ENCODE measurements at regions not wholly inside any gene's neighbourhood (a gene's known extent, or its start where the extent isn't known, plus 50 kb on each side); places are given as distances from the start of the nearest gene placed in this dataset.

GRCh38 chr7:155930061-155930460 lies 117.8 kb upstream of the SHH start:
- Histone ChIP-seq H3K9ac (ENCODE audit: insufficient read length, low read depth) (no peak overlapping the region), H3K4me1 (ENCODE audit: insufficient read depth, insufficient read length) (no peaks in the 10 kb centered on the region), H3K36me3 (ENCODE audit: insufficient read depth, insufficient read length, low read length) (no peaks in the 10 kb centered on the region), H3K9me3 (ENCODE audit: insufficient read depth, low read length) (no peaks in the 10 kb centered on the region), H3K27me3 (ENCODE audit: insufficient read depth, insufficient read length) (no peaks in the 10 kb centered on the region), H3K4me3 (ENCODE audit: insufficient read length, low read depth) (no peak overlapping the region)
- no peak for TF ChIP-seq SUZ12 (IDR thresholded peaks at IDR 0.05; ENCODE audit: extremely low read depth, insufficient read depth, insufficient read length)
- no peak for TF ChIP-seq YY1 (IDR thresholded peaks at IDR 0.05; ENCODE audit: insufficient read depth, insufficient read length)
- no peak for TF ChIP-seq ZNF274 (IDR thresholded peaks at IDR 0.05; ENCODE audit: low read depth, low read length)
- DNase-seq (ENCODE audit: low read depth, low spot score) = no peak

- no peak for TF ChIP-seq YY1 (IDR thresholded peaks at IDR 0.05; ENCODE audit: insufficient read depth, insufficient read length)
- no peak for TF ChIP-seq SUZ12 (IDR thresholded peaks at IDR 0.05; ENCODE audit: extremely low read depth, insufficient read depth, insufficient read length)
- TF ChIP-seq ZNF274 (IDR thresholded peaks at IDR 0.05; ENCODE audit: low read depth, low read length) = no peak
- Histone ChIP-seq H3K9ac (ENCODE audit: insufficient read length, low read depth) (no peak overlapping the region), H3K4me1 (ENCODE audit: insufficient read depth, insufficient read length) (no peaks in the 10 kb centered on the region), H3K4me3 (ENCODE audit: insufficient read length, low read depth) (no peak overlapping the region), H3K27me3 (ENCODE audit: insufficient read depth, insufficient read length) (no peaks in the 10 kb centered on the region), H3K36me3 (ENCODE audit: insufficient read depth, insufficient read length, low read length) (no peaks in the 10 kb centered on the region), H3K9me3 (ENCODE audit: insufficient read depth, low read length) (no peaks in the 10 kb centered on the region)
- no peak for DNase-seq (ENCODE audit: low read depth, low spot score)
Observed at GRCh38 chr7:155928583-155928982, 116.3 kb upstream of the SHH start.

GRCh38 chr7:155927905-155928304 lies 115.6 kb upstream of the SHH start:
- Histone ChIP-seq H3K9me3 (ENCODE audit: insufficient read depth, low read length) (no peaks in the 10 kb centered on the region), H3K36me3 (ENCODE audit: insufficient read depth, insufficient read length, low read length) (no peaks in the 10 kb centered on the region), H3K27me3 (ENCODE audit: insufficient read depth, insufficient read length) (no peaks in the 10 kb centered on the region), H3K9ac (ENCODE audit: insufficient read length, low read depth) (no peak overlapping the region), H3K4me3 (ENCODE audit: insufficient read length, low read depth) (no peak overlapping the region), H3K4me1 (ENCODE audit: insufficient read depth, insufficient read length) (no peaks in the 10 kb centered on the region)
- no peak for DNase-seq (ENCODE audit: low read depth, low spot score)
- TF ChIP-seq YY1 (IDR thresholded peaks at IDR 0.05; ENCODE audit: insufficient read depth, insufficient read length) (no peak), ZNF274 (IDR thresholded peaks at IDR 0.05; ENCODE audit: low read depth, low read length) (no peak), SUZ12 (IDR thresholded peaks at IDR 0.05; ENCODE audit: extremely low read depth, insufficient read depth, insufficient read length) (no peak)

GRCh38 chr7:155925682-155926081 lies 113.4 kb upstream of the SHH start:
- H3K4me3 ChIP-seq (ENCODE audit: insufficient read length, low read depth) = no peak overlapping the region
- no peak for DNase-seq (ENCODE audit: low read depth, low spot score)
- no peaks in the 10 kb centered on the region for H3K27me3 ChIP-seq (ENCODE audit: insufficient read depth, insufficient read length)
- TF ChIP-seq YY1 (IDR thresholded peaks at IDR 0.05; ENCODE audit: insufficient read depth, insufficient read length) (no peak), SUZ12 (IDR thresholded peaks at IDR 0.05; ENCODE audit: extremely low read depth, insufficient read depth, insufficient read length) (no peak)
- H3K9ac ChIP-seq (ENCODE audit: insufficient read length, low read depth) = no peak overlapping the region
- peaks cover 3% of the 10 kb centered on the region for H3K4me1 ChIP-seq (ENCODE audit: insufficient read depth, insufficient read length)
- H3K9me3 ChIP-seq (ENCODE audit: insufficient read depth, low read length) = no peaks in the 10 kb centered on the region
- no peaks in the 10 kb centered on the region for H3K36me3 ChIP-seq (ENCODE audit: insufficient read depth, insufficient read length, low read length)

- no peak for DNase-seq (ENCODE audit: low read depth, low spot score)
- H3K27me3 ChIP-seq (ENCODE audit: insufficient read depth, insufficient read length) = no peaks in the 10 kb centered on the region
Observed at GRCh38 chr7:155922067-155922816, 110.0 kb upstream of the SHH start.

GRCh38 chr7:155921804-155922066 lies 109.5 kb upstream of the SHH start:
- H3K9me3 ChIP-seq (ENCODE audit: insufficient read depth, low read length) = no peaks in the 10 kb centered on the region
- H3K27me3 ChIP-seq (ENCODE audit: insufficient read depth, insufficient read length) = no peaks in the 10 kb centered on the region
- peaks cover 3% of the 10 kb centered on the region for H3K4me1 ChIP-seq (ENCODE audit: insufficient read depth, insufficient read length)
- DNase-seq (ENCODE audit: low read depth, low spot score) = no peak
- no peak overlapping the region for H3K4me3 ChIP-seq (ENCODE audit: insufficient read length, low read depth)
- H3K9ac ChIP-seq (ENCODE audit: insufficient read length, low read depth) = no peak overlapping the region
- no peak for TF ChIP-seq SUZ12 (IDR thresholded peaks at IDR 0.05; ENCODE audit: extremely low read depth, insufficient read depth, insufficient read length)
- no peak for TF ChIP-seq YY1 (IDR thresholded peaks at IDR 0.05; ENCODE audit: insufficient read depth, insufficient read length)
- TF ChIP-seq ZNF274 (IDR thresholded peaks at IDR 0.05; ENCODE audit: low read depth, low read length) = no peak
- no peaks in the 10 kb centered on the region for H3K36me3 ChIP-seq (ENCODE audit: insufficient read depth, insufficient read length, low read length)

More at GRCh38 chr7:155922067-155922816, 110.0 kb upstream of the SHH start:
- Histone ChIP-seq H3K4me3 (ENCODE audit: insufficient read length, low read depth) (no peak overlapping the region), H3K4me1 (ENCODE audit: insufficient read depth, insufficient read length) (peaks cover 3% of the 10 kb centered on the region), H3K9me3 (ENCODE audit: insufficient read depth, low read length) (no peaks in the 10 kb centered on the region), H3K9ac (ENCODE audit: insufficient read length, low read depth) (no peak overlapping the region), H3K36me3 (ENCODE audit: insufficient read depth, insufficient read length, low read length) (no peaks in the 10 kb centered on the region)
- TF ChIP-seq YY1 (IDR thresholded peaks at IDR 0.05; ENCODE audit: insufficient read depth, insufficient read length) (no peak), SUZ12 (IDR thresholded peaks at IDR 0.05; ENCODE audit: extremely low read depth, insufficient read depth, insufficient read length) (no peak), ZNF274 (IDR thresholded peaks at IDR 0.05; ENCODE audit: low read depth, low read length) (no peak)

- no peak for DNase-seq (ENCODE audit: low read depth, low spot score)
Observed at GRCh38 chr7:155921086-155921803, 109.0 kb upstream of the SHH start.

More at GRCh38 chr7:155921086-155921803, 109.0 kb upstream of the SHH start:
- no peaks in the 10 kb centered on the region for H3K9me3 ChIP-seq (ENCODE audit: insufficient read depth, low read length)
- TF ChIP-seq YY1 (IDR thresholded peaks at IDR 0.05; ENCODE audit: insufficient read depth, insufficient read length) (no peak), ZNF274 (IDR thresholded peaks at IDR 0.05; ENCODE audit: low read depth, low read length) (no peak), SUZ12 (IDR thresholded peaks at IDR 0.05; ENCODE audit: extremely low read depth, insufficient read depth, insufficient read length) (no peak)
- H3K4me3 ChIP-seq (ENCODE audit: insufficient read length, low read depth) = no peak overlapping the region
- peaks cover 3% of the 10 kb centered on the region for H3K4me1 ChIP-seq (ENCODE audit: insufficient read depth, insufficient read length)
- no peak overlapping the region for H3K9ac ChIP-seq (ENCODE audit: insufficient read length, low read depth)
- H3K27me3 ChIP-seq (ENCODE audit: insufficient read depth, insufficient read length) = no peaks in the 10 kb centered on the region
- no peaks in the 10 kb centered on the region for H3K36me3 ChIP-seq (ENCODE audit: insufficient read depth, insufficient read length, low read length)
